GM20000 (cell line): ENCODE measurements at regions not wholly inside any gene's neighbourhood (a gene's known extent, or its start where the extent isn't known, plus 50 kb on each side); places are given as distances from the start of the nearest gene placed in this dataset.

ENCODE experiments used
- DNase-seq: peaks from one replicate; pipeline ENCODE4 v3.0.0; 2012; ENCODE audit warnings: low spot score
- TF ChIP-seq, protein P1 (sequence below): IDR thresholded peaks from 2 replicates; pipeline ENCODE4 v1.5.1; 2012; ENCODE audit warnings: mild to moderate bottlenecking, control low read depth; ENCODE audit errors: extremely low read depth, missing control alignments

DNA sequence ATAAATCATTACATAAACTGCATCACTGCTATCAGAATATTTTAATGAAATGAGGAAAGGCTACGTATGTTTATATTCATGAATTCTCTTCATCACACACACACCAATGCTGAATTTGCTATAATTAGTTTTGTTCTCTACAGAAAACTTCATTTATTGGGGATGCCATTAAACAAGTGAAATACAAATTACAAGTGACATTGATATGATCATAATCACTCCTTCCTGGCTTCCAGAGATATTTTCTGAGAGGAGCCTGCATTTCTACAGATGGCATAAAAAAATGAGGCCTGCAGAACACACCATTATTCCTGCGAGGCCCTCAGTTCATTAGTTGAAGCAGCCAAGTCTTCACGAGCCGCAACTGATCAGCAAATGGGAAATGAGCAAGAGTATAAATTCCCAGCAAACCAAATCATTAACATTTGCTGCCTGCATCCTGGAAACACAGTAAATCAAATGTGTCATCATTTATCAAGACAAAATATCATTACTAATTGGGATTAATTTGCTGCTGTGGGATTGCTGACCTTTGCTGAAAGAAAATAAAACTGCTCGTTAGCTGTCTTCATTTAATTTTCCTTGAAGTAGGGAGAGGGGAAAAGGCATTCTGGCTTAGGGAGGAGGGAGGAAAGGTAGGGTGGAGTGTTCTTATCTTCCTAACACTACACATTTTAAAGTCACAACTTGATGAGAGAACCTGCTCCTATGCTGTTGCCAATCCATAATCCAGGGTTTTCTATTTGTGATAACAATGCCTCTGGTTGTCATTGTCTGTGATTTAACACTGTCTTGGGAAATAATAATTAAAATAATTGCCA is 921.9 kb downstream of the SQOR start:
- TF ChIP-seq, protein P1, sequence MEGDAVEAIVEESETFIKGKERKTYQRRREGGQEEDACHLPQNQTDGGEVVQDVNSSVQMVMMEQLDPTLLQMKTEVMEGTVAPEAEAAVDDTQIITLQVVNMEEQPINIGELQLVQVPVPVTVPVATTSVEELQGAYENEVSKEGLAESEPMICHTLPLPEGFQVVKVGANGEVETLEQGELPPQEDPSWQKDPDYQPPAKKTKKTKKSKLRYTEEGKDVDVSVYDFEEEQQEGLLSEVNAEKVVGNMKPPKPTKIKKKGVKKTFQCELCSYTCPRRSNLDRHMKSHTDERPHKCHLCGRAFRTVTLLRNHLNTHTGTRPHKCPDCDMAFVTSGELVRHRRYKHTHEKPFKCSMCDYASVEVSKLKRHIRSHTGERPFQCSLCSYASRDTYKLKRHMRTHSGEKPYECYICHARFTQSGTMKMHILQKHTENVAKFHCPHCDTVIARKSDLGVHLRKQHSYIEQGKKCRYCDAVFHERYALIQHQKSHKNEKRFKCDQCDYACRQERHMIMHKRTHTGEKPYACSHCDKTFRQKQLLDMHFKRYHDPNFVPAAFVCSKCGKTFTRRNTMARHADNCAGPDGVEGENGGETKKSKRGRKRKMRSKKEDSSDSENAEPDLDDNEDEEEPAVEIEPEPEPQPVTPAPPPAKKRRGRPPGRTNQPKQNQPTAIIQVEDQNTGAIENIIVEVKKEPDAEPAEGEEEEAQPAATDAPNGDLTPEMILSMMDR, result no peak
- no peak for DNase-seq

DNA sequence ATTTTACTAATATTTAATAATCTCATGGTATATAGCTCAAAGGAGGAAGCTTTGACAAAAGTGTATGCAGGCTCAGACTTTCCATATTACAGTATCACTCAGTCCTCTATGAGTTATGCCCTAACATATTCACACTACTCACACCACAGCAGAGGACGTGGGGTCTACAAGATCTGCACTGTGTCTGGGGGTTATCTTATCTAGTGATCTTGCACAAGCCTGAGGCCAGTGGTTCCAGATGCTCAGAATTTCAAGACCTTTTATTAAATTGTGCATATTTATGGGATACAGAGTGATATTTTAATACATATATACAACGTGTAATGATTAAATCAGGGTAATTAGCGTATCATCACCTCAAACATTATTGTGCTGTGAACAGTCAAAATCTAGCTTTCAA is 933.1 kb downstream of the SQOR start:
- TF ChIP-seq, protein P1, result no peak
- no peak for DNase-seq

DNA sequence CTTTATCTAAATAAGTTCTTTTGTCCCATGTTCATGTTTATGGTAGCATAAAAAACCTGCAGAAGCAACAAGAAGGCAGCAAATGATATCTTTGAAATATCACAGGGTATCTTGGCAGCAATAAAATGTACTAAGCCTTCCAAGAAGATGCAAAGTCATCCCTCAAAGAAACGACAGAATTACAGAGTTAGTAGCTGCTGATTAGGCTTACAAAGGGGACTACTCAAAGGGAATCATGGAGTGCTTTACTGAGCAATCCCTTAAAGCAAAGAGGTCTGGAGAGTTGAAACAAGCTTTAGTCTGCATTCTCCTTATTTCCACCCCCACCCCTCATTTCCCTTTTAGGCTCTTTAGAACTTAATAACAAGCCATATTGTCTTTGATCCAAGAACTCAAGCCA is 935.0 kb downstream of the SQOR start:
- TF ChIP-seq, protein P1, result no peak
- no peak for DNase-seq

DNA sequence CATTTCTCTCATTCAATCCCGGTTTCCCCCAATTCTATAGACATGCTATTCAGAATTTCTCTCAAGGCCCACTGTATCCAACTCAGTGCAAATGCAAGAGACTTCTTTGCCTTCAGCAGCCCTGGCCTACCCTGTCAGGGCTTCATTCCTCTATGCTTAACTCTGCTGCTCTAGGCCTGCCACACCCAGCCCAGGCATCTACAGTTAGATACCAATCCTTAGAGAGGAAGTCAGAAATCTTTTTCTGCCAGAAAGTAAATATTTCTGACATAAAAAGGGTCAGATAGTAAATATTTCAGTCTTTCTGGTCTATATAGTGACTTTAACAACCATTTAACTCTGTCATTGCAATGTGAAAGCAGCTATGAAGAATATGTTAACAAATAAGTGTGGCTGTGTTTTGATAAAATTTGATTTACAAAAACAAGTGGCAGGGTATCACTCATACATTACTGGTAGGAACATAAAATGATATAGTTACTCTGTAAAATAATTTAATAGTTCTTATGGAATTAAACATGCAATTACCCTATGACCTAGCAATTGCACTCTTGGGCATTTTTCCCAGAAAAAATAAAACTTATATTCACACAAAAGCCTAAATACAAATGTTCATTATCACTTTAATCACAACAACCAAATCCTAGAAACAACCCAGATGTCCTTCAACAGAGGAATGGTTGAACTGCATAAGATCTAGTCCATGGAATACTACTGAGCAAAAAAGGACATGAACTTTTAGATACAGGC is 942.0 kb downstream of the SQOR start:
- TF ChIP-seq, protein P1, result no peak
- DNase-seq, result no peak

DNA sequence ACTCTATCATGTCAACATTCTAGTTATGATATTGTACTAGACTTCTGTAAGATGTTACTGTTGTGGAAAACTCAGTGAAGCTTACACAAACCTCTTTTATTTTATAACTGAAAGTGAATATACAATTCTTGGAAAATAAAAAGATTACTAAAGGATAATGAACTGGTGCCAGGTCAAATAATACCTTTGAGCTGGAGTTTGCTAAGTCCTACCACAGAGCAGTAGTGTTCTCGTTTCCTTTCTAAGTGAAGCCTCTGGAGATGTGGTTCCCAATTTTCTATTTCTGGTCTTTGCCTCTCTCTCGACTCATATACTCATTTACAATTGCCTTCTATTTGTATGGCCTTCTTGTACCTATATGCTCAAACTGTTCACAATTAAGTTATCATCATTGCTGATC is 942.9 kb downstream of the SQOR start:
- DNase-seq, result no peak
- TF ChIP-seq, protein P1, result no peak

DNA sequence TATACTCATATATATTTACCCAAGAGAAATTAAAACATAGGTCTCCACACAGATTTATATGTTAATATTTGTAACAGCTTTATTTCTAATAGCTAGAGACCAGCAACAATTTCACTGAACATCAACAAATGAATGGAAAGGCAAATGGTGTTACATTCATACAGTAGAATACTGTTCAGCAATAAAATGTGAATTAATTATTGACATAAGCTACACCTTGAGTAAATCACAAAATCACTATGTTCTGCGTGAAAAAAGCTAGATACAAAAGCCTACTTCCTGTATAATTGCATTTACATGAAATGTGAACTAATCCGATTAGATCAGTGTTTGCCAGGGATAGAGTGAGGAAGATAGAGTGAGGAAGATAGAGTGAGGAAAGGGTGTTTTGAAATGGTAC is 945.7 kb downstream of the SQOR start:
- TF ChIP-seq, protein P1, result no peak
- no peak for DNase-seq

DNA sequence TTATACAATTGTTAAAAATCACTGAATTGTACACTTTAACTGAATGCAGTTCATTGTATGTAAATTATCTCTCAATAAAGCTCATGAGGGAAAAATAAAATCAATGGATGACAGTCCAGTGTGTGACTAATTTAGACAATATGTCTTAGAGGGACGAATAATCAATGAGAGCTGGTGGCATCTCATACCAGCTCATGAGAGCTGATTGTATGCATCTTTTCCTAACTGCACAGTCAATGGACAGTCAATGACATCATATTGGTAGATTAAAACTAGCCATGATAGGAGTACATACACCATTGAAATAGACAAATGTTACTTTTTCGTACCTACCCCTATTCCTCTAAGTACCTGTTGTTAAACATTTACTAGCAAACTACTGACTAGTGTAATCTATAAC is 946.1 kb downstream of the SQOR start:
- DNase-seq, result no peak
- TF ChIP-seq, protein P1, result no peak
